ACHN (cell line): ENCODE measurements at regions not wholly inside any gene's neighbourhood (a gene's known extent, or its start where the extent isn't known, plus 50 kb on each side); places are given as distances from the start of the nearest gene placed in this dataset.
A peak's percentile ranks its signal among the peaks of the same experiment; 100 is the strongest.
"Not testable (repeated sequence)": the region's sequence is repeated elsewhere in the genome, so short reads cannot be mapped to it uniquely, and the experiment has no call there.

Experiments
- DNase-seq: peaks from one replicate; pipeline ENCODE4 v3.0.0-alpha.2; 2015
- in situ Hi-C: cut with HindIII; loops from 2 replicates; pipeline ENCODE4 v1.10.0; 2017; ENCODE audit warnings: low sequenced_read_pairs, low pct_ligation_motif_present, low pct_unique_long_range_greater_than_20kb

DNA sequence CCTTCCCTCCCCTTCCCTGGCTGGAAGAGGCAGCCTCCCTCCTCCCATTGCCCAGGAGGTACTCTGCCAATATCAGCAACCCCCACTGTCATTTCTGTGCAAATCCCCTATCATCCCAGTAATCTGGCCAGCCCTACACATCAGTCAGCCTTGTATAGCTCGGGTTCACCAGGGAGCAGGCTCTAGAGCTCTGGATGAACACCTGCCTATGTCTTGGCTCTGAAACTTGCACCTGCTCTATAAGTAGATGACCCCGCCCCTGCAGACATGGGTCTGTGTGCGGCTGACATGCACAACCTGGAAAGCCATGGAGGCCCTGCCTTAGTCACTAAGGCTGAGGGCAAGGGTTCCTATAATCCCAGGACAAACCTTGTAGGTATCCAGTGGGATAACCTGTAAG, 1042.9 kb downstream of the UQCRFS1 start:
- DNase-seq = no peak
- in situ Hi-C loops = no loop called here

DNA sequence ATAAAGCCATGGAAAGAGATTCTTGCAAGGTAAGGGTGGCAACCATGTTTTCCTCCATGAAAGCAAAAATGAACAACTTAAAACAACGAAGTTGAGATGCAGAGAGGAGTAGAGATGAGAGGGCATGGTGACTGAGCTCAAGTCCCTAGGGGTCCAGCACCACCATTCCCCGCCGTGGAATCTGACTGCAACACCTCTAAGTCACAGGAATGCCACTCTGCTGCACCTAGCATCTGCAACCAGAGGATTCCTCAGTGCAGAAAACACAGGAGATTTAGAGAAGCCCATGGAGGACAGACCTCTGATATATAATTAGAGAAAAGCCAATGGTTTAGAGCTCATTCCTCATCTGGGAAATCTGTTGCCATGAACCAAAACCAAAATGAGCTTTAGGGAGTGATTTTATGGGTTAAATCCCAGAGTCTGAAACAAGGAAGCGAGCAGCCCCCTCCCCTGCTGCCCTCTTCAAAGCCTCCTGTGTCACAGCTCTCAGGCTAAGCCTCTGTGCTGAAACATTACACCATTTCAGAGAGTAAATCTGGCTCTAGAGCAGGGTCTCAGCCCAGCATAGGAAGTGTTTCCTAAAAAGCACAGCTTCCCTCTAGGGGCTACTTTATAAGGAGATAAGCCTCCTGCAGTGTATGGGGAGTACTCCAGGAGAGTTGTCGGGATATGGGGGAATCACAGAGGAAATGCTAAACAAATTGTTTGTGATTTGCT, 1043.6 kb downstream of the UQCRFS1 start:
- in situ Hi-C loops = no loop called here
- DNase-seq = no peak

DNA sequence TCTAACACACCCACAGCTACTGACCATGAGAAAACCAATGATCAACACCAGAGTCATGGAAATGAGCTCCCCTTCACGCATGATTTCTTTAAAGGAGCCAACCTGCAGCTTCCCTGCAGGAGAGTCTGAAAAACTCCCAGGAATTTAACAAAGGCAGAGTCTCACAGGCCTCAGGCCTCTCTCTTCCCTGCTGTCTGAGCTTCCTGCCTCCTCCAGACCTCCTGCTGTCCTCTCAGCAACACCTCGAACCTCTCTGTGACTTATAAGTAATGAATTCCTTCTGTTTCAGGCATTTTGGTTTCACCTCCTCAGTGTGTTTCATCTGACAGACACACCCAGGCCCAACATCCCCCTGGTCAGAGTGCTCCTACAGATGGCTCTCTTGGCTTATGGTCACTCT, 1044.4 kb downstream of the UQCRFS1 start:
- DNase-seq = no peak
- in situ Hi-C loops = no loop called here

DNA sequence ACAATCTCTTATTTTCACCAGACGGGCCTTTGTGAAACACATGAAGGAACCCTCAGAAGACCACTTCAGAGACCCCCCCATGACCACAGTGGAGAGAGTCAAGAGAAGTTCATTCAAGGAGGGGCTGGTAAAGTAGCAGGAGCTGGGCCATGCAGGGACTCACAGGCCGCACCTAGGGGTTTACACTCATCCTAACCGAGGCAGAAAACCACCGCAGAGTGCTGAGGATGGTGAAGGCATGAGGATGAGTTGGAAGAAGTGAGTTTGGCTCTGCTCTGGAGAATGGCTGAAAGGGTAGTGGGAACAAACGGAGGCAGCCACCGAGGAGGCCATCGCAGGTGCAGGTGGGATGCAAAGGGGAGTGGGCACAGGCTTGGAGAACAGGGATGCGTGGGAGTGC, 1046.9 kb downstream of the UQCRFS1 start:
- no peak for DNase-seq
- in situ Hi-C loops = no loop called here

DNA sequence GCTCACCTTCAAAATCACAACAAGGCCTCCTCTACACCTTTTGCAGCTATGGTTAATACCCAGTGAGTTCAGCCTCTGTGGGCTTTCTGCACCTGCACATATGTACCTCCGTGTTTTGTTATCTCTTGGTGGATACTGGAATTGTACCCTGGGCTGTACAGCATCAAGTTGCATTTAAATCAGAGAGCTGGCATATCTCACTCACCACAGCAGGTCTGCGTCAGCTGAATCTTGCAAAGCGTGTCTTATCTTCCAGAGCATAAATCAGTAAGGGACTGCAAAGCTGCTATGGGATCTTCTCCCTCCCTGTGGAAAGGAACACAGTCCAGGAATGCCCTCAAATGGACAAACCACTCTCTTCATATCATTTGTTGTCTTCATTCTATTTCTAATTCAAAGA, 1048.7 kb downstream of the UQCRFS1 start:
- in situ Hi-C loops = no loop called here
- no peak for DNase-seq

DNA sequence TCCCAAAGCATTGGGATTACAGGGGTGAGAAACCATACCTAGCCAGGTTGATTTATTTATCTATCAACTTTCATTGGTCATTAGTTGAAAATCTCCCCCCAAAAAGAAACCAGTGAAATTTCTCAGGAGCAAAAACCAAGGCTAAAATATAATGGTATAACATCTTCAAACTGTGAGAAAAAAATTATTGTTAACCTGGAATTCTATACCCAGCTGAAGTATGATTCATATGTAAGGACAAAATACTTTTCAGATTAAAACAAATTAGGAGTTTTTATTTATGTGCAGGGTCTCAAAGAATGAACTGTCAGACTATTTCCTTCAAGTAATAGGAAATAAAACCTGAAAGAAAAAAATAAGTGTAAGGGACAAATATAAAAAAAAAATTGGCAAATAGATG, 1053.9 kb downstream of the UQCRFS1 start:
- in situ Hi-C loops = no loop called here

DNA sequence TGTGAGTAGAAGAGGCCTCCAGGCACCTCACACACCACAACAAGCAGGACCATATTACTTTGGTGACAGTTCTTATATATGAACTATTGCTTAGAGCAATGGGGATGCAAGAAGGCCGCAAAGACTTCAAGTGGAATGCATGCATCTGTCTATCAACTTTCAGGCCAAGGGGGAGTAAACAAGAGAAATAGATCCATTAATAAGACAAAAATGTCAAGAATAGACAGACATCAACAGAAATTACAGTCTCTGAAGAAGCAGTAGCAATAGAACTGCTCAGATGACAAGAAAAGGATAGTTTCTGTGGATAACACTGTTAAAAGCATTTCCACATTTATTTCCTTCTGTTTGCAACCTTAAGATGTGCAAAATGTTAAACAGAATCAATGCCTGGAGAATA, 1057.7 kb downstream of the UQCRFS1 start:
- DNase-seq = no peak
- in situ Hi-C loops = no loop called here

More for the DNA sequence above, 1053.9 kb downstream of the UQCRFS1 start:
- no peak for DNase-seq

DNA sequence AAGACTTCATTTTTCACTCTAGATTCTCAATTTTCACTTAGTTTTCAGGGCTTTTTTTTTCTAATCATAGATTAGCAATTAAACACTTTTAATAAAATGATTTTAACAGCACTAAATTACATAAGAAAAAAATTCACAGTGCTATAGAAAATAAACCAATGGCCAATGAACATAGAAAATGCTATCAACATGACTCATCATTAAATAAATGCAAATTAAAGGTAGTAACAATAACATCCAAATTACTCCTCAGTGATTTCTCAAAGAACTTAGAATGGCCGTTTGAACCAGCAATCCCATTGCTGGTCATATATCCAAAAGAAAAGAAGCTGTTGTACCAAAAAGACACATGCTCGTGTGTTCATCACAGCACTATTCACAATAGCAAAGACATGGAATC, 1058.9 kb downstream of the UQCRFS1 start:
- in situ Hi-C loops = no loop called here
- DNase-seq = no peak

DNA sequence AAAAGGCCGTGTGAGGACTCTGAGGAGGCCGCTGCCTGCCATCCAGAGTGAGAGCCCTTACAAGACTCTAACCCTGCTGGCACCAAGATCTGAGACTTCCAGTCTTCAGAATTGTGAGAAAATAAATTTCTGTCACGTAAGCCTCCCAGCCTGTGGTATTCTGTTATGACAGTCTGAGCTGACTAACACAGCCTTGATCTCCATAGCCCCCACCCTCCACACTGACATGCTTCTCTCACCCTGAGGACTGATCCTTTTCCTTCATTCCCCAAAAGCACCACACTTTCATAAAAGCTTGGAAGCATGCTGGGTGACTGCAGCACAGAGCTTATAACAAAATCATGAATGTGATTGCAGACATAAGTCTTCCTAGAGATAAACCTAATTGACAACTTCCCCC, 1059.8 kb downstream of the UQCRFS1 start:
- in situ Hi-C loops = no loop called here
- DNase-seq = no peak

DNA sequence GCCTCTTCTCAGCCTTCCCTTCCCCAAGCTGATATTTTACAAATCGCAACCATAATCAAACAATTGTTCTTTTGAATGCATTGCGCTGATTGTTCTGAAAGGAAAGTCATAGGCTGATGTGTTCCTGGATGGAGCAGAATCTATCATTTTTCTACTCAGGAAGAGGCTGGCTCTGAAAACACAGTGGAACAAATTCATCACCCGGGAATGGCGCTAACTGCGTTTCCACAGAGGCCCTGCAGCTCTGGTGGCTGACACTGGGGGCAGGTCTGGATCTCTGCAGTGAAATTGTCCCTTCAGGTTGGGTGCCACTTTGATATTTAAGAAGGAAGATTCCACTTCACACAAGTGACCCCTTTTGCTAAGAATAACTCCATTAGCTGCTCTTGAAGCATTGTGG, 1060.8 kb downstream of the UQCRFS1 start:
- DNase-seq = no peak
- in situ Hi-C loops = no loop called here

DNA sequence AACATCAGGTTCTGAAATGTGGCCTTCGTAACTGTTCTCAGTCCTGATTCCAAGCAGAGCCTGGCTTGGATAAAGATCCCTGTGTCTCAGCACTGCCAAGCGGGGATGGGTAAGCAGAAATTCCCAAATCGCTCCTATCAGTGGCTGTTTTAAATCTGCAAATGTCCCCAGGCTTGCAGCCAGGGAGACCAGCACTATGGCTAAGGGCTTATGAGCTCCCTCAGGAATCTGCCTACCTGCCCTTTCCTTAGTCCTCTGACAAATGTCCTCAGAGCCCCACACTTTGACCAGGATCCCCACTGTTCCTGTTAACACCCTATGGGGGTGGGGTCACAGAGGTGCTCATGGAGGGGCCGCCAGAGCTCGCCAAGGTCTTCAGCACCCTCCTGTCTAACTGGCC, 1062.8 kb downstream of the UQCRFS1 start:
- no peak for DNase-seq
- in situ Hi-C loops = no loop called here

DNA sequence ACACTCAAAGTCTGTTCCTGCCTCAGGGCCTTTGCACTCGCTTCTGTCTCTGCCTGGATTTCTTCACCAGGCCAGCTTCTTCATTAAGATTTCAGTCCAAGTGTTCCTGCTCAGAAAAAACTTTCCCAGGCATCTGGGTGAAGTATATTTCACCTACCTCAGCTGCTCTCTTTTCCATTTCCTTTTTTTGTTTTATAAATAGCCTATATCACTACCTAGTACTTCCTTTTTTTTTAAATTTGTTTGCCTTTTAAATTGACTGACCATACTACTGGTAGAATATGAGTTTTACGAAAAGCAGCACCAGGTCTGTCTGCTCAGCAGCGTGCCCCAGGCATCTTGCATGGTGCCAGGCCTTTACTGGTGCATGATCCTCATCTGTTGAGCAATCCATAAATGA, 1064.4 kb downstream of the UQCRFS1 start:
- no peak for DNase-seq
- in situ Hi-C loops = no loop called here

DNA sequence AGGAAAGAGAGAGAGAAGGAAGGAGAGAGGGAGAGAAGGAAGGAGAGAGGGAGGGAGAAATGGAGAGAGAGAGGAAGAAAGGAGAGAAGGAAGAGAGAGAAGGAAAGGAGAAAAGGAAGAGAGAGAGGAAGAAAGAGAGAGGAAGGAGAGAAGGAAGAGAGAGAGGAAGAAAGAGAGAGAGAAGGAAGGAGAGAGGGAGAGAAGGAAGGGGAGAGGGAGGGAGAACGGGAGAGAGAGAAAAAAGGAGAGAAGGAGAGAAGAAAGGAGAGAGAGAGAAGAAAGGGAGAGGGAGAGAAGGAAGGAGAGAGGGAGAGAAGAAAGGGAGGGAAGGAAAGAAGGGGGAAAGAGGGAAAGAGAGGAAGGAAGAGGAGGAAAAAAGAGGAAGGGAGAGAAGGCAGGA, 1070.7 kb downstream of the UQCRFS1 start:
- no peak for DNase-seq
- in situ Hi-C loops = no loop called here

DNA sequence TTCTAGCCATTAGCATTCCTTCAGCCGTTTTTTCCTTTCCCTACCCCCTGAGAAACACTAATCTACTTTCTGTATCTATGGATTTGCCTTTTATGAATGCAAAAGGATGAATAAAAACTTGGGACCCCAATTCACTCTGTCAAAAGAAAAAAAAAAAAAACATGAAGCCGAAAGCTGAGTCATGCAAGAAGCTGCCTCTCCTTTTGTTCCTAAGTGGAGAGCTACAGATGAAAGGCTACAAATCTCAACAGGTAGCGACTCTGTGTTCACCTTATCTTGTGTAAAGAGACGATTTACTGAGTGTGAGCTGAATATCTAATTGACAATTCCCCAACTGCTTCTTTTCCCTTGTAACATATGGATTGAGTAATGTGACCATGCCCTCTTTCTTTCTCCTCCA, 1072.8 kb downstream of the UQCRFS1 start:
- DNase-seq = no peak
- in situ Hi-C loops = no loop called here

DNA sequence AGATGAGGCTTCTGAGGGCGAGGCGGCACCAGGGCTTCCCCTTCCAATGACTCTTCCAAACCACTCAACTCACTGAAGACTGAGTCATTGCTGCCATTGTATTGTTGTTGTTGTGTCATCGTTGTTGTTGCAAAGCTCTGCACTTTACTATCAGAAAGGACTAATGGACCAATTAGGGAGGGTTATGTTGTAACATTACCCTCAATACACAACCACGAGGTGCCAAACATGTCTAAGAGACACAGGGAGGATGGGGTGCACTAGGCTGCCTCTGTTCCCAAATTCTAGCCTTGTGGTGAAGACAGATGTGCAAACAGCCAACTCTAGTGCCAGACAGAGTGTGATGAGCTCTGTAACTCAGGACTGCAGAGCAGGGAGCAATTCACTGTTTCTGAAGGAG, 1075.2 kb downstream of the UQCRFS1 start:
- no peak for DNase-seq
- in situ Hi-C loops = no loop called here

DNA sequence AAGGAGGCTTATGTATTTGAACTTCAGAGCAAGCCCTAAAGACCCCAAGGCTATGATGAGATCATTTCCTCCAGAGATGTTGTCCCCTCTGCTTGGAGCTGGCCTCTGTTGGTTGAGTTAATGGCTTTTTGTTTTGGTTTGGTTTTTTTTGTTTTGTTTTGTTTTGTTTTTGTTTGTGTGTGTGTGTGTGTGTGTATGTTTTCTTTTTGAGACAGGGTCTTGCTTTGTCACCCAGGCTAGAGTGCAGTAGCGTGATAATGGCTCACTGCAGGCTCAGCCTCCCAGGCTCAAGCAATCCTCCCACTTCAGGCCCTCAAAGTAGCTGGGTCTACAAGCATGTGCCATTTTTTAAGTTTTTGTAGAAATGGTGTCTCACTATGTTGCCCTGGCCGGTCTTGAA, 1076.2 kb downstream of the UQCRFS1 start:
- in situ Hi-C loops = no loop called here
- no peak for DNase-seq

DNA sequence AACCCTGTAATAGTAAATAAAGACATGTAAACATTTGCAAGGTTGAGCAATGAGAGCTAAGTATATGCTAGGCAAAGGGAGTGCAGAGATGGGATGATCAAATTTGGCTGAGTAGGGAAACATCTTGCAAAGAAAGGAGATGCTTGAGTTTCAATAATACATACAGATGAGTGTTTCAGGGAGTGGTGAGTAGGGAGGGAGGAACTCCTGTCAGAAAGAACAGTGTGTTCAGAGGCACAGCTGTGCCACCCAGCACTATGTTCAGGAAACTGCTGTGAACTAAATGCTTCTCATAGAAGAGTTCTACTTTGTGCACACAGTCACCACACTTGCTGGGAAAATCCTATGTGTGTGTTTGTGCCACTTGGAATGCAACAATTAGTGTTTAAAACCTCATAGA, 1077.1 kb downstream of the UQCRFS1 start:
- in situ Hi-C loops = no loop called here
- no peak for DNase-seq

DNA sequence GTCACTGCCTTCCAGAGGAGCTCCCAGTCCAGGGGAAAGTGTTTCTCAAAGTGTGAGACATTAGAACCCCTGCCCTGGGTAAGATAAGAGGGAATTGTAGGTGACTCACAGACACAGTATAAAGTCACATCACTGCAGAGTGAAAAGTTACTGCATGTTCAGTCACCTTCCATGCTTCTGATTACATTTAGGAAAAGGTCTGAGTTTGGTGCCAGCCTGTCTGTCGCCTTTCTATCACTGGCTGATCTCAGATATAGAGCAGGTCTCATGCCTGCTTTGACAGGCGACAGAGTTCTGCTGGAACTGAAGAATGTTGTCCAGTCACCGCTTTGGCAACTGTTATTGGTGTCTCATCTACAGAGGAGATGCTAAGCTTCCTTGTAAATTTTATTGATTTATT, 1078.6 kb downstream of the UQCRFS1 start:
- in situ Hi-C loops = no loop called here
- DNase-seq = no peak

DNA sequence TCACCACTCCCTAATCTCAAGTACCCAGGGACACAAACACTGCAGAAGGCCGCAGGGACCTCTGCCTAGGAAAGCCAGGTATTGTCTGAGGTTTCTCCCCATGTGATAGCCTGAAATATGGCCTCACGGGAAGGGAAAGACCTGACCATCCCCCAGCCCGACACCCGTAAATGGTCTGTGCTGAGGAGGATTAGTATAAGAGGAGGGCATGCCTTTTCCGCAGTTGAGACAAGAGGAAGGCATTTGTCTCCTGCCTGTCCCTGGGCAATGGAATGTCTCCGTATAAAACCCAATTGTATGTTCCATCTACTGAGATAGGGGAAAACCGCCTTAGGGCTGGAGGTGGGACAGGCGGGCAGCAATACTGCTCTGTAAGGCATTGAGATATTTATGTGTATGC, 1082.1 kb downstream of the UQCRFS1 start:
- DNase-seq, in situ Hi-C loops: not testable (repeated sequence)

DNA sequence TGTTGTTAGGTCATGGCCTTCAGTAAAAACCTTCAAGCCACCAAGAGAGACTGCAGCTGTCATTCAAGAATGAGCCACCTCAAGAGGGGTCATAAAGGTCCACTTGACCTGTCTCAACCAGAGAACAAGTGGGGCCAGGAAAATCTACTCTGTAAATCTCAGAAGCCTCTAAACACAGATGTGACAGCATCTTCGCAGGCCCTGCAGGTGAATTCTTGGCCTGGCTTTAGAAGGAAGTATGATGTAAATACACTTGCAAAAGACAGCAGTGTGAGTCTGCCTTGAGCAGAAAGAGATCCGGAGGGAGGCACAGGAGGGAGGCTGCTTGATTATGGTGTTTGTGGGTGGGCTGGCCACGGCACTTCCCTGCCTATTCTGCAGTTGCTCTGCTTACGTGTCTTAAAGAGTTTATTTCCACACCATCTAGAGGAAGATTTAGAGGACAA, 1082.9 kb downstream of the UQCRFS1 start:
- in situ Hi-C loops = no loop called here
- DNase-seq = peak; percentile 41

DNA sequence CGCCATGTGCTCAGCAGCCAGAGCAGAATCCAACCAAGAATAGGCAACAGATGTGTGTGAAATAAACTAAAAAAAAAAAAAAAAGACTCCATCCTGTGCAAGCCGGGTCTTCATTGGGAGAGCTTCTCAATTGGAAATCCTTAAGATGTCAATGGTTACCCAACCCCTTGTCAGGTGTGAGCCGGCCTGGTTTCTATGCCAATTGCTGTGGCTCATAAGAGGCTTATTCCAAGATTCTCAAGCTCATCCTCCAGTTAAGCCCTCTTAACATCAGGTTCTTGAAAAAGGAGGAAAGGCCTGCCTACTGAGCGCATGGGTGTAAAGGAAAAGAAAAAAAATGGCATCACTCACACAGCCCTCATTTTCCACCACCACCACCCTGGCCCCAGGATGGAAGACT, 1084.6 kb downstream of the UQCRFS1 start:
- in situ Hi-C loops = no loop called here
- DNase-seq = no peak
